A673 (cell line): ENCODE measurements at regions not wholly inside any gene's neighbourhood (a gene's known extent, or its start where the extent isn't known, plus 50 kb on each side); places are given as distances from the start of the nearest gene placed in this dataset.

ENCODE experiments used
- BruUV-seq: library from RNA; stranded (reverse); fragments of 400-500 nt; replicated peaks from 2 replicates; lab custom pipeline; 2021; lab: Mats Ljungman, UMichigan
- CTCF ChIA-PET: fragments of 300-600 bp; sonication (Branson Sonifier 250); formaldehyde crosslinking; loops from one replicate; lab custom pipeline; 2022; ENCODE audit warnings: antibody characterized with exemption; lab: Charles Lee
- POLR2A ChIA-PET: fragments of 300-600 bp; sonication (Branson Sonifier 250); formaldehyde crosslinking; loops from one replicate; lab custom pipeline; 2022; ENCODE audit warnings: antibody characterized with exemption; ENCODE audit not compliant: low non-redundant PET; lab: Charles Lee
- DNase-seq: peaks from one replicate; pipeline ENCODE4 v3.0.0-alpha.2; 2015; ENCODE audit warnings: low spot score
- H3K27ac ChIP-seq: fragments of 200-600 bp; sonication (generic); 2 replicates; pipeline ENCODE4 v1.5.1; 2016; ENCODE audit warnings: mixed run types, low read depth, mild to moderate bottlenecking, mixed read lengths, antibody characterized with exemption, low read length; ENCODE audit not compliant: poor library complexity, severe bottlenecking
- H3K27me3 ChIP-seq: fragments of 200-600 bp; sonication (generic); replicated peaks from 2 replicates; pipeline ENCODE4 v1.6.1; 2017; ENCODE audit warnings: mixed run types, low read depth, mild to moderate bottlenecking, mixed read lengths, antibody characterized with exemption, low read length; ENCODE audit not compliant: insufficient read depth, poor library complexity
- H3K36me3 ChIP-seq: fragments of 200-600 bp; sonication (generic); 2 replicates; pipeline ENCODE4 v1.6.1; 2016; ENCODE audit warnings: mixed run types, mild to moderate bottlenecking, mixed read lengths, antibody characterized with exemption, low read length; ENCODE audit not compliant: insufficient read depth, poor library complexity, severe bottlenecking
- H3K4me1 ChIP-seq: fragments of 200-600 bp; sonication (generic); 2 replicates; pipeline ENCODE4 v1.6.1; 2017; ENCODE audit warnings: mixed run types, mild to moderate bottlenecking, mixed read lengths, antibody characterized with exemption, low read length; ENCODE audit not compliant: insufficient read depth, poor library complexity, severe bottlenecking
- H3K4me3 ChIP-seq: fragments of 200-600 bp; sonication (generic); 2 replicates; pipeline ENCODE4 v1.5.1; 2016; ENCODE audit warnings: low read depth, mixed run types, mild to moderate bottlenecking, mixed read lengths, low read length; ENCODE audit not compliant: poor library complexity, severe bottlenecking
- H3K9me3 ChIP-seq: fragments of 200-600 bp; sonication (generic); 2 replicates; pipeline ENCODE4 v1.6.1; 2016; ENCODE audit warnings: mixed run types, low read depth, mild to moderate bottlenecking, mixed read lengths, antibody characterized with exemption, low read length; ENCODE audit not compliant: poor library complexity, severe bottlenecking
- EZH2 ChIP-seq: fragments of 200-600 bp; sonication (generic); IDR thresholded peaks from 2 replicates; pipeline ENCODE4 v1.6.1; 2017; ENCODE audit warnings: borderline replicate concordance, low read depth, mild to moderate bottlenecking, mixed read lengths, antibody characterized with exemption, low read length; ENCODE audit not compliant: poor library complexity, severe bottlenecking
- intact Hi-C: fragments of 100-400 bp; cut with micrococcal nuclease; formaldehyde crosslinking; loops from one replicate; pipeline ENCODE4 v1.10.0; 2022; ENCODE audit not compliant: unreplicated experiment
- TF ChIP-seq, protein P1 (sequence below): fragments of 300-800, 200-600 bp; sonication (generic); conservative IDR thresholded peaks from 2 replicates; pipeline ENCODE4 v1.5.1; 2017; ENCODE audit warnings: low read depth, mild to moderate bottlenecking, antibody characterized with exemption, low read length, moderate library complexity, mixed read lengths

DNA sequence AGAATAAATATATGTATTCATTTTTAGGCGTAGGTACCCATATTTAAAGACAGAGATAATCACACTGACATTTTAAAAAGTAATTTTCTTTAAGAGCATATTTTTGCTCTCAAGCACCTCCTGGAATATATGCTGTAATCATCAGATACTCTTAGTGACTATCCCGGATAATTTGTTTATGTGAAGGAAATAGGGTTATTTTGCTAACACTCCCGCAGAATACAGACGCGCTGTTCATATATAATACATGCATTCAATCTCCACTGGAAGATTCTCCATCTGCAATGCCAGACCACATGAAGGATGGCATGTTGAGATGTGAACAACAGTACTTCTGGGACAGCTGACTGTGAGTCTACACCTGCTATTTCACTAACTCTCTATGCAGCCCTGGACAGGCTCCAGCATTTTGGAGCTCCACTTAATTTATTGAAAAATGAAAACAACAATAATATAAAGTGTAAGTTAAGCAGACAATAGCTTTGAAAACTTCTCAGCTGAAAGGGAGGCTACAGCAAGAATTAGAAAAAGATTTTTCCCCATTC, 430.6 kb downstream of the TMX3 start:
- H3K27me3 ChIP-seq = no peaks in the 10 kb centered on the region
- no TSS peak for BruUV-seq
- POLR2A ChIA-PET = no interaction called here
- no peak for TF ChIP-seq EZH2
- TF ChIP-seq, protein P1, sequence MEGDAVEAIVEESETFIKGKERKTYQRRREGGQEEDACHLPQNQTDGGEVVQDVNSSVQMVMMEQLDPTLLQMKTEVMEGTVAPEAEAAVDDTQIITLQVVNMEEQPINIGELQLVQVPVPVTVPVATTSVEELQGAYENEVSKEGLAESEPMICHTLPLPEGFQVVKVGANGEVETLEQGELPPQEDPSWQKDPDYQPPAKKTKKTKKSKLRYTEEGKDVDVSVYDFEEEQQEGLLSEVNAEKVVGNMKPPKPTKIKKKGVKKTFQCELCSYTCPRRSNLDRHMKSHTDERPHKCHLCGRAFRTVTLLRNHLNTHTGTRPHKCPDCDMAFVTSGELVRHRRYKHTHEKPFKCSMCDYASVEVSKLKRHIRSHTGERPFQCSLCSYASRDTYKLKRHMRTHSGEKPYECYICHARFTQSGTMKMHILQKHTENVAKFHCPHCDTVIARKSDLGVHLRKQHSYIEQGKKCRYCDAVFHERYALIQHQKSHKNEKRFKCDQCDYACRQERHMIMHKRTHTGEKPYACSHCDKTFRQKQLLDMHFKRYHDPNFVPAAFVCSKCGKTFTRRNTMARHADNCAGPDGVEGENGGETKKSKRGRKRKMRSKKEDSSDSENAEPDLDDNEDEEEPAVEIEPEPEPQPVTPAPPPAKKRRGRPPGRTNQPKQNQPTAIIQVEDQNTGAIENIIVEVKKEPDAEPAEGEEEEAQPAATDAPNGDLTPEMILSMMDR = no peak
- intact Hi-C loops = no loop called here
- H3K27ac ChIP-seq = no peak overlapping the region
- CTCF ChIA-PET = no interaction called here
- H3K4me1 ChIP-seq = no peaks in the 10 kb centered on the region
- no peaks in the 10 kb centered on the region for H3K9me3 ChIP-seq
- H3K36me3 ChIP-seq = no peaks in the 10 kb centered on the region
- DNase-seq = no peak
- no peak overlapping the region for H3K4me3 ChIP-seq

DNA sequence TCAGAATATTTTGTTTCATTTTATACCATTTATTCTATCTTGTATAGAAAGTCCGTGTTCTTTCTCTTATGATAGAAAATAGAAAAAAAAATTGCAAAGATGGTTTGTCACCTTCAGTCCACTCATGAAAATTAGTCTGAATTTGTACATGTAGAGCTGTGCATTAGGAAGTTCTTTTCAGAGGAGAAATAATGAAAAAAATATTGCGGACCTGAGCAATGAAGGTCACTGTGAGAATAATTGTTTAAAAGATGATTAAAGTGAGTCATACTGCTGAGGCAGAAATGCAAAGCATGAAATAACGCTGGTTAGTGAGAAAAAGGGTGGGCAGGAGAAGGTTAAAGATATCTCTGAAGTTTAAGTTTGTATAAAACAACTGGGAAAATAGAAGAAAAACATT, 431.1 kb downstream of the TMX3 start:
- H3K9me3 ChIP-seq = no peaks in the 10 kb centered on the region
- no peak for TF ChIP-seq EZH2
- TF ChIP-seq, protein P1 = no peak
- H3K27me3 ChIP-seq = no peaks in the 10 kb centered on the region
- no peaks in the 10 kb centered on the region for H3K4me1 ChIP-seq
- intact Hi-C loops = no loop called here
- no peak overlapping the region for H3K4me3 ChIP-seq
- POLR2A ChIA-PET = no interaction called here
- DNase-seq = no peak
- no peaks in the 10 kb centered on the region for H3K36me3 ChIP-seq
- BruUV-seq = no TSS peak
- H3K27ac ChIP-seq = no peak overlapping the region
- CTCF ChIA-PET = no interaction called here

DNA sequence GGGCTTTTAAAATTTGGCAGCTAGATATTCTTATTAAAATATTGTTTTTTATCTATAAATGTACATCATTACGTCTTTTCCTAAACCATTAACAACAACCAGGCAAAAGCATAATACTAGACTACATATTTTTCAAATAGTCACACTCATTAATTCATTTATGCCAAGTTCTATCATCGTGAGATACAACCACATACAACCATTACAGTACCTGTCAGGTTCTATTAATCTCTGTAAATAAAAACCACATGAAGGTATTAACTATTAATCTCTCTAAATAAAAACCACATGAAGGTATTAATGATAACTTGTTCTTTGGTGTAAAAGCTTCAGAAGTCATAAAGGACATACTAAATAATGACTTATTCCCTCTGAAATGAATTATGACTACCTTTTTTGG, 432.7 kb downstream of the TMX3 start:
- H3K27me3 ChIP-seq = no peaks in the 10 kb centered on the region
- no peaks in the 10 kb centered on the region for H3K4me1 ChIP-seq
- POLR2A ChIA-PET = no interaction called here
- CTCF ChIA-PET = no interaction called here
- intact Hi-C loops = no loop called here
- no peaks in the 10 kb centered on the region for H3K36me3 ChIP-seq
- H3K4me3 ChIP-seq = no peak overlapping the region
- no peak for TF ChIP-seq EZH2
- TF ChIP-seq, protein P1 = no peak
- H3K27ac ChIP-seq = no peak overlapping the region
- H3K9me3 ChIP-seq = no peaks in the 10 kb centered on the region
- no peak for DNase-seq
- no TSS peak for BruUV-seq
